Fibroblast of pulmonary artery (primary cell): ENCODE measurements at regions not wholly inside any gene's neighbourhood (a gene's known extent, or its start where the extent isn't known, plus 50 kb on each side); places are given as distances from the start of the nearest gene placed in this dataset.
A peak's percentile ranks its signal among the peaks of the same experiment; 100 is the strongest.

ENCODE experiments used
- DNase-seq: peaks from one replicate; pipeline ENCODE4 v3.0.0-alpha.2; 2010; ENCODE audit warnings: low read depth
- H3K4me3 ChIP-seq: replicated peaks from 2 replicates; pipeline ENCODE4 v1.5.1; 2011; ENCODE audit warnings: low read depth, mild to moderate bottlenecking, control low read depth, low read length, moderate library complexity
- TF ChIP-seq, protein P1 (sequence below): IDR thresholded peaks from 2 replicates; pipeline ENCODE4 v1.5.1; 2011; ENCODE audit warnings: mild to moderate bottlenecking, control low read depth, low read length, inconsistent platforms; ENCODE audit errors: missing control alignments

DNA sequence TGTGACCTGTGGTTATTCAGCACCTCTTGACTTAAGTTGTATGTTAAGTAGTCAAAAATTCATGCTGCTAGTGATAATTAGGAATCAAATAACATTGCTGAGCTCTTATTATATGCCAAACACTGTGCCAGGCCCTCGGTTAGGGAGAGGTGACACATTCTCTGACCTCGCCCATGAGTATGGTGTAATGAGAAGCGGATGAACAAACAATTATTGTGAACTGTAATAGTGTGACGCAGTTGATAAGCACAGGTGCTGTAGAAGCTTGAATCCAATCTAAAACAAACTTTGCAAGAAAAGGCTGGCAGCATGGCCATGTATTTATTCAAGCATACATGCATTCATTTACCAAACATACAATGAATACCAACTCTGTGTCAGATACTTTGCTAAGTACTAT, 303.5 kb upstream of the HS3ST1 start:
- no peak overlapping the region for H3K4me3 ChIP-seq
- DNase-seq: no peak
- TF ChIP-seq, protein P1, sequence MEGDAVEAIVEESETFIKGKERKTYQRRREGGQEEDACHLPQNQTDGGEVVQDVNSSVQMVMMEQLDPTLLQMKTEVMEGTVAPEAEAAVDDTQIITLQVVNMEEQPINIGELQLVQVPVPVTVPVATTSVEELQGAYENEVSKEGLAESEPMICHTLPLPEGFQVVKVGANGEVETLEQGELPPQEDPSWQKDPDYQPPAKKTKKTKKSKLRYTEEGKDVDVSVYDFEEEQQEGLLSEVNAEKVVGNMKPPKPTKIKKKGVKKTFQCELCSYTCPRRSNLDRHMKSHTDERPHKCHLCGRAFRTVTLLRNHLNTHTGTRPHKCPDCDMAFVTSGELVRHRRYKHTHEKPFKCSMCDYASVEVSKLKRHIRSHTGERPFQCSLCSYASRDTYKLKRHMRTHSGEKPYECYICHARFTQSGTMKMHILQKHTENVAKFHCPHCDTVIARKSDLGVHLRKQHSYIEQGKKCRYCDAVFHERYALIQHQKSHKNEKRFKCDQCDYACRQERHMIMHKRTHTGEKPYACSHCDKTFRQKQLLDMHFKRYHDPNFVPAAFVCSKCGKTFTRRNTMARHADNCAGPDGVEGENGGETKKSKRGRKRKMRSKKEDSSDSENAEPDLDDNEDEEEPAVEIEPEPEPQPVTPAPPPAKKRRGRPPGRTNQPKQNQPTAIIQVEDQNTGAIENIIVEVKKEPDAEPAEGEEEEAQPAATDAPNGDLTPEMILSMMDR: no peak

- no peak for DNase-seq
- TF ChIP-seq, protein P1: no peak
- no peak overlapping the region for H3K4me3 ChIP-seq
Measured at GRCh38 chr4:11730545-11730944, 301.9 kb upstream of the HS3ST1 start.

DNA sequence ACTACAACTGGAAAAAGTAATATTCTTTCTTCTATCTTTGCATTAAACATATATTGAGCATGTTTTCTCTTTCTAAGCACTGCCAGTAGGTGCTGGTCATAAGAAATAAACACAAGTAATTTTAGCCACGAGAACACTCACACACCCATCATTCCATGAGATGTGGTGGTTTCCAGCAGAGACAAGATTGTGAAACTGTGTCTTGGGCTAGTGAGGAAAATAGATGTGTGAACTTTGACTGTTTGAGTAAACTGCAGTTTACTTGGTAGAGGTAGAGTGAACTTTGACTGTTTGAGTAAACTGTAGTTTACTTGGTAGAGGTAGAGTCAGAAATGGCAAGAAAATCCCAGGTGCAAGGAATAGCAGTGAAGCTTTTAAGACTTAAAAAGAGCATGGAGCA, 300.9 kb upstream of the HS3ST1 start:
- peak; percentile 56 for DNase-seq
- TF ChIP-seq, protein P1: no peak
- H3K4me3 ChIP-seq: no peak overlapping the region

DNA sequence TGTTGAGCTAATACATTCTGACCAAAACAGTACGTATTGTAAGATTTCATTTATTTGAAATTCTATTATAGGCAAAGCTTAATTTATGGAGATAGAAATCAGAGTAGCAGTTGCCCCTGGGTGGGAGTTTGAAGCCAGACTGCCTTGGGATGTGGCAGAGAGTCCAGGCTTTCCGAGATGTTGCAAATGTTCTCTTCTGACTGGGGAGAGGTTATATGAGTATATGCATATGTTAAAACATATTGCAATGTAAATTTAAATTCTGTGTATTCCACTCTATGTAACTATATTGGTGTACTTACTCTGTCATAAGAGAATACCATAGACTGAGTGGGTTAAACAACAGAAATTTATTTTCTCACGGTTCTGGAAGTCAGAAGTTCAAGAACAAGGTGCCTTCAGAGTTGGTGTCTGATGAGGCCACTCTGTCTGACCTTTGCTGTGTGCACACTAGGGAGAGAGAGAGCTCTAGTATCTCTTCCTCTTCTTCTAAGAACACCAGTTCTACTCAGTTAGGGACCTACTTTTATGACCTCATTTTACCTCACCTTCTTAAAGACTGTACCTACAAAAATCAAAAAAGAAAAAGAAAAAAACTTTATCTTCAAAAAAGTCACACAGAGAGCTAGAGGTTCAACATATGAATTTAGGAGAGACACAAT, 299.3 kb upstream of the HS3ST1 start:
- no peak for DNase-seq
- H3K4me3 ChIP-seq: no peak overlapping the region
- TF ChIP-seq, protein P1: no peak

- DNase-seq: peak; percentile 52
- TF ChIP-seq, protein P1: no peak
- H3K4me3 ChIP-seq: no peak overlapping the region
Measured at GRCh38 chr4:11724731-11725130, 296.0 kb upstream of the HS3ST1 start.

DNA sequence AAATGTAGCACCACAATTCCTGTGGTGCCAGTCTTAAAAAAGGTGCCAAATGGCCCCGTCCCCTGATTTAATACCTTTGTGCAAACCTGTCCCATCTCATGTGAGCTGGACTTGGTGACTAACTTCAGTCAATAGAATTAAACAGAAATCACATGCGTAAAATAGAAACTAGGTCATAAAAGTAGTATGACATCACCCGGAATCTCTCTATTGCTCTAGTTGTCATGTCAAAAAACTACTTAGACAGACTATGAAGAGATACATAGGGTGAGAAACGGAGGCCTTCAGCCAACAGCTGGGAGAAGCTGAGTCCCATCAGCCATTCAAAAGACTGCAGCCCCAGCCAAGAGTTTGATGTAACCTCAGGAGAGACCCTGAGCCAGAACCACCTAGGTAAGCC, 293.5 kb upstream of the HS3ST1 start:
- TF ChIP-seq, protein P1: no peak
- H3K4me3 ChIP-seq: no peak overlapping the region
- DNase-seq: no peak

DNA sequence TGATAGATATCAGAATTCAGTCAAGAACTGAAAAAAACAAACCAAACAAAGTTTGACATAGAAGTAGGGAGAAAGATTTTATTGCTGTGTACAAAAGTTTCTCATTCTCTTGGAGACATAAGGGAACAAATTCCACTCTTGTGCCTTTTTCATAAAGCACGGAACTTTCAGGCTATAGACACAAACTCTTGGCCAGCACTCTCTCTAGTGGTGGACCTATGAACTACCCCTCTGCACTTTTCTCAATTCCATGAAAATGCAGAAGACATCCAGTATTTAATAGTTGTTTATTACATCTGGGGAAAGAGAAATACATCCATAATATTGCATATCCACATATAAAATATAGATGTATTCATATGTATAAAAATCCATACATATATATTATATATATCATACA, 291.6 kb upstream of the HS3ST1 start:
- DNase-seq: peak; percentile 78
- TF ChIP-seq, protein P1: peak; percentile 96
- no peak overlapping the region for H3K4me3 ChIP-seq
